Endothelial cell of umbilical vein (primary cell): ENCODE measurements at regions not wholly inside any gene's neighbourhood (a gene's known extent, or its start where the extent isn't known, plus 50 kb on each side); places are given as distances from the start of the nearest gene placed in this dataset.

Experiments used
- BruUV-seq: library from RNA; stranded (reverse); fragments of 400-500 nt; replicated peaks from 2 replicates; lab custom pipeline; 2021; lab: Mats Ljungman, UMichigan
- CTCF ChIA-PET: fragments of 300-600, 350-600 bp; sonication (Branson Sonifier 250); formaldehyde crosslinking; loops from one replicate; lab custom pipeline; 2021; ENCODE audit warnings: antibody characterized with exemption, inconsistent platforms; lab: Charles Lee
- POLR2A ChIA-PET: fragments of 300-600, 350-600 bp; sonication (Branson Sonifier 250); formaldehyde crosslinking; loops from one replicate; lab custom pipeline; 2021; ENCODE audit warnings: antibody characterized with exemption, inconsistent platforms; lab: Charles Lee
- DNase-seq: peaks from one replicate; pipeline ENCODE4 v3.0.0-alpha.2; 2011; ENCODE audit warnings: low read depth, low spot score
- FAIRE-seq: peaks from 2 replicates; lab custom pipeline; 2011; peaks lifted over from hg19 to GRCh38; lab: Jason Lieb, UNC
- H2AFZ ChIP-seq: 2 replicates; pipeline ENCODE4 v1.6.0; 2012; ENCODE audit warnings: low read depth, low read length, control low read depth, inconsistent platforms
- H3K27ac ChIP-seq: 2 replicates; pipeline ENCODE4 v1.5.1; 2011; ENCODE audit warnings: low read depth, mild to moderate bottlenecking, control low read depth, low read length, moderate library complexity; ENCODE audit not compliant: insufficient read depth
- H3K27me3 ChIP-seq, 2 experiments: 2 replicates each; pipeline versions ENCODE4 v1.6.0 to v1.6.1; 2011; ENCODE audit warnings: low read length in 2 of 2, mixed read lengths in 1 of 2; ENCODE audit not compliant: control insufficient read depth in 2 of 2, insufficient read depth in 2 of 2
- H3K36me3 ChIP-seq, 2 experiments: 2 replicates in 1 of 2; 3 replicates in 1 of 2; pipeline ENCODE4 v1.5.1; 2011; ENCODE audit warnings: low read length in 2 of 2, mild to moderate bottlenecking in 1 of 2, moderate library complexity in 1 of 2; ENCODE audit not compliant: control insufficient read depth in 2 of 2, insufficient read depth in 2 of 2; ENCODE audit errors: extremely low read depth in 1 of 2
- H3K4me1 ChIP-seq: 3 replicates; pipeline ENCODE4 v1.5.1; 2011; ENCODE audit warnings: mild to moderate bottlenecking, low read length; ENCODE audit not compliant: control insufficient read depth, insufficient read depth; ENCODE audit errors: extremely low read depth
- H3K4me2 ChIP-seq: 2 replicates; pipeline ENCODE4 v1.6.1; 2011; ENCODE audit warnings: low read length, control low read depth, mixed read lengths; ENCODE audit not compliant: insufficient read depth
- H3K4me3 ChIP-seq, 3 experiments: fragments of 200-600 bp in 1 of 3; sonication (generic), shearing (Covaris generic) in 1 of 3; replicated peaks in 1 of 3; 2 replicates each; pipeline ENCODE4 v1.5.1; 2011 to 2016; ENCODE audit warnings: control low read depth in 3 of 3, low read length in 3 of 3, mild to moderate bottlenecking in 2 of 3, inconsistent platforms in 1 of 3, low read depth in 1 of 3, moderate library complexity in 1 of 3; ENCODE audit not compliant: insufficient read depth in 1 of 3
- H3K79me2 ChIP-seq: 2 replicates; pipeline ENCODE4 v1.6.0; 2012; ENCODE audit warnings: low read length, inconsistent platforms; ENCODE audit not compliant: control insufficient read depth, insufficient read depth
- H3K9ac ChIP-seq: replicated peaks from 2 replicates; pipeline ENCODE3; 2011; ENCODE audit warnings: low read length, control low read depth; ENCODE audit not compliant: insufficient read depth; ENCODE audit errors: extremely low read depth
- H3K9me1 ChIP-seq: replicated peaks from 3 replicates; pipeline ENCODE4 v1.6.0; 2011; ENCODE audit warnings: mild to moderate bottlenecking, low read length; ENCODE audit not compliant: control insufficient read depth, insufficient read depth; ENCODE audit errors: extremely low read depth
- H3K9me3 ChIP-seq: replicated peaks from 2 replicates; pipeline ENCODE4 v1.5.1; 2012; ENCODE audit warnings: low read length, inconsistent platforms; ENCODE audit not compliant: control insufficient read depth, insufficient read depth
- H4K20me1 ChIP-seq: replicated peaks from 2 replicates; pipeline ENCODE3; 2011; ENCODE audit warnings: mild to moderate bottlenecking, low read length; ENCODE audit not compliant: control insufficient read depth, insufficient read depth; ENCODE audit errors: extremely low read depth
- CTCF ChIP-seq, 2 donors: IDR thresholded peaks; 1 replicate in 1 of 2; 2 replicates in 1 of 2; pipeline ENCODE4 v1.5.1; 2011; ENCODE audit warnings: low read length in 2 of 2, mild to moderate bottlenecking in 2 of 2, moderate library complexity in 2 of 2, control low read depth in 1 of 2, inconsistent platforms in 1 of 2, low read depth in 1 of 2; ENCODE audit not compliant: insufficient read depth in 1 of 2; ENCODE audit errors: extremely low read depth in 1 of 2
- EZH2 ChIP-seq: IDR thresholded peaks from 2 replicates; pipeline ENCODE4 v1.6.1; 2012; ENCODE audit warnings: borderline replicate concordance, low read depth, mild to moderate bottlenecking, moderate library complexity, low read length, inconsistent platforms; ENCODE audit not compliant: severe bottlenecking
- FOS ChIP-seq: IDR thresholded peaks from 2 replicates; pipeline ENCODE4 v1.6.1; 2011; ENCODE audit warnings: mild to moderate bottlenecking, low read length, moderate library complexity, borderline replicate concordance; ENCODE audit not compliant: insufficient read depth
- GATA2 ChIP-seq: IDR thresholded peaks from 2 replicates; pipeline ENCODE4 v1.7.0; 2011; ENCODE audit warnings: low read depth, mild to moderate bottlenecking, moderate library complexity, mixed read lengths, low read length; ENCODE audit not compliant: insufficient read length, insufficient read depth
- JUN ChIP-seq: IDR thresholded peaks from 2 replicates; pipeline ENCODE4 v1.6.1; 2011; ENCODE audit warnings: borderline replicate concordance, low read depth; ENCODE audit not compliant: insufficient read length, insufficient read depth
- MAX ChIP-seq: IDR thresholded peaks from 2 replicates; pipeline ENCODE4 v1.6.1; 2011; ENCODE audit not compliant: insufficient read depth, insufficient read length
- MYC ChIP-seq: IDR thresholded peaks from one replicate; pipeline ENCODE4 v1.6.1; 2011; ENCODE audit warnings: mild to moderate bottlenecking, low read depth, low read length
- POLR2A ChIP-seq: IDR thresholded peaks from 2 replicates; pipeline ENCODE4 v1.6.1; 2012; ENCODE audit warnings: low read depth, mild to moderate bottlenecking, control low read depth, low read length
- POLR2AphosphoS5 ChIP-seq: IDR thresholded peaks from 2 replicates; pipeline ENCODE4 v1.6.1; 2012; ENCODE audit warnings: low read depth, mild to moderate bottlenecking, control low read depth, low read length, moderate library complexity; ENCODE audit not compliant: insufficient read depth
- dilution Hi-C: fragments of 300-500 bp; cut with MboI; formaldehyde crosslinking; loops from one replicate; pipeline ENCODE4 v1.15.0; 2019; ENCODE audit warnings: low sequenced_read_pairs; ENCODE audit not compliant: extremely low pct_ligation_motif_present
- intact Hi-C: fragments of 100-400 bp; cut with micrococcal nuclease; formaldehyde crosslinking; loops from one replicate; pipeline ENCODE4 v1.10.0; 2022

- intact Hi-C loops (no loop called here), dilution Hi-C loops (no loop called here)
- Histone ChIP-seq H3K9ac (no peak overlapping the region), H3K9me3 (peaks cover 4% of the 10 kb centered on the region), H3K4me3 (no peak overlapping the region), H3K36me3 (no peaks in the 10 kb centered on the region), H3K4me1 (no peaks in the 10 kb centered on the region), H3K79me2 (no peaks in the 10 kb centered on the region), H3K9me1 (no peaks in the 10 kb centered on the region), H3K27ac (no peak overlapping the region), H3K27me3 (no peaks in the 10 kb centered on the region), H3K4me2 (no peak overlapping the region), H2AFZ (no peak overlapping the region), H4K20me1 (no peaks in the 10 kb centered on the region)
- POLR2A ChIA-PET, result no interaction called here
- no TSS peak for BruUV-seq
- TF ChIP-seq POLR2AphosphoS5 (no peak), FOS (no peak), EZH2 (no peak), JUN (no peak), MYC (no peak), POLR2A (no peak), CTCF (IDR thresholded peaks at IDR 0.05; ENCODE audit: extremely low read depth in 1 of 2, insufficient read depth in 1 of 2, low read depth in 1 of 2, low read length in 2 of 2) (no peak), MAX (no peak), GATA2 (no peak)
- CTCF ChIA-PET, result no interaction called here
- no peak for DNase-seq
- FAIRE-seq, result no peak
Observed at GRCh38 chr4:180455226-180455625, 1788.0 kb upstream of the TENM3 start.
